HK-2 (cell line): ENCODE measurements at regions not wholly inside any gene's neighbourhood (a gene's known extent, or its start where the extent isn't known, plus 50 kb on each side); places are given as distances from the start of the nearest gene placed in this dataset.
A peak's percentile ranks its signal among the peaks of the same experiment; 100 is the strongest.

Experiments used
- DNase-seq: peaks from one replicate; pipeline ENCODE4 v3.0.0-alpha.2; 2018; ENCODE audit not compliant: unreplicated experiment

DNA sequence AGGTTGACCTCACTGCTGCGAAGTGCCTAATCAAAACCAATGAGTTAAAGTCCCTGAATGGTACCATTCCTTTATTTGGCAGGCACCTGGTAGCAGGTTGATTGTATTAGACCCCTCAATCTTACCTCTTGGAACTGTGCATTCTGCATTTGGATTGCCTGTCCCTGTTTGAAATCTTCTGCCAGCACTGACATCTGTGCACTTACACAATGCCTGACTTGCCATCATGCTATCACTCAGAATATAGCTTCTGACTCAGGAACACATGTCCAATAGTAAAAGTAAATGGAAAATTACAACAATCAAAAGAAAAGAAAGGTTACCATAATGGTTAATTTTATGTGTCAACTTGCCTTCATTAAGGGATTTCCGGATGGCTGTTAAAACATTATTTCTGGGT is 366.0 kb upstream of the PDGFD start:
- DNase-seq = no peak

GRCh38 chr11:104529213-104529612 is 365.3 kb upstream of the PDGFD start:
- no peak for DNase-seq

DNA sequence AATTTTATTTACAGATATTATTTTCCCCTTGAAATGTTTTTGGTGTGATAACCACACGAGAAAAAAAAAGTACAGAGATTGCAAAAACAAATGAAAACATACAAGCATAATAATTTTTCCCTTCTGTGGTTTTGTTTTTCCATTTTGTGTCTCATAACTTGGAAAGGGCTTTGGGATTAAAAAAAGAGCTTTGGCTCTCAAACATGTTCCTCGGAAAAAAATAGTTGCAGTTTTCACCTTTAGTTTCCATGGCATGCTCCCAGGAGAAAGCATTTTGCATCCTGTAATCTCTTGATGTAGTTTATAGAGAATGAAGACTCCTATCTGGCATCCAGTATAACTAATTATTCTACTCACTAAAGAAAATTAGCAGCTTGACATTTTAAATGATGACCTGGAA is 362.1 kb upstream of the PDGFD start:
- no peak for DNase-seq

- DNase-seq = no peak
Measured at GRCh38 chr11:104525416-104525815, 361.5 kb upstream of the PDGFD start.

- no peak for DNase-seq
Measured at GRCh38 chr11:104524254-104524653, 360.3 kb upstream of the PDGFD start.

- no peak for DNase-seq
Measured at GRCh38 chr11:104523611-104524010, 359.7 kb upstream of the PDGFD start.

DNA sequence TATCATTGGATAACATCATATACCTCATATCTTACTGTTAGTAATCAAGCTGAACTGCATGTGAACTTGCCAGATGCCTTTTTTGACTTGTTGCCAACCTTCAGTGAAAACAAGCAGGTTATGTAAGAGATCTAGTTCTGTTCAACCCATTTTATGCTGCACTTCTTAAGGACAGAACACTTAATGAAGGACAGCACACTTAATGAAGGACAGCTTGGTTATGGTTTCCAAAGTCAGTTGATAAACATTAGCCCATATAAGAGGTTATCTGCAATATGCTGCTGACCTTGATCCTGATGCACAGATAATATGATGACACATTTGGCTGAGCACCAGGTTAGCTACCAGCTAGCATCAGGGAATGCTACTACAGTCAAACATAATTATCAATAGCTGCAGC is 358.7 kb upstream of the PDGFD start:
- DNase-seq = no peak

DNA sequence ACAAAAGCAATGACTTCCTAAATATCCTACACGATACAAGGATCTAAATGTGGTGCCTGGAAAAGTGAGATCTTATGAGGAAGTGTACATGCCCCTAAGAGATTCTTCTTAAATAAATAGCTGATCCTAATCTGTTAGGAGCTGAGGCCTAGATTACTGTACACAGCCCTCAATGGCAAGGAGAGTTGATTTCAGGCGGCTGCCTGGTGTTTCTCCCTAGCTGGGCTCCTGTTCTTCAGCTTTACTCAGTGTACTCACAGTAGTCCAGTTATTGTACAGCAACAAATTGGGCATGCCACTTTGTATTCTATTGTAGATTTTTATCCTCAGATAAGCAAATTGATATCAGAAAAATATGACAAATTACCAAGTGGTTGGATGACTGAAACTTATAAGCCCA is 358.2 kb upstream of the PDGFD start:
- DNase-seq = no peak

GRCh38 chr11:104510169-104510568 is 346.2 kb upstream of the PDGFD start:
- no peak for DNase-seq

DNA sequence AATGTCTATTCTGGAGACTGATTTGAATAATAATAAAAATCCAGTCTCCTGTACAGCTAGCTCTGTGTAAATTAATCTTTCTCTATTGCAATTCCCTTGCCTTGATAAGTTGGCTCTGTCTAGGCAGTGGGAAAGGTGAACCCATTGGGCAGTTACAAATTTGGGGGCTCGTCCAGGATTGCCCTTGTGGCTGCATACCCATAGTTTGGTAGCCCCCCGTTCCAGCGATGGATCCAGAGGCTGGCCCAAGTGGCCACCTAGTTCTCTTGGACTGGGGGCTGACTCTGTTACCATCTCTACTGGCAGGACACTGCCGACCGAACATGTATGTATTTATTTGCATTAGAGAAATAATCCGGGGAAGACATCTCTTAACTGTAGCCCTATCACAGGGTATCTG is 326.2 kb upstream of the PDGFD start:
- DNase-seq = peak; percentile 1

- DNase-seq = no peak
Measured at GRCh38 chr11:104488561-104488960, 324.6 kb upstream of the PDGFD start.

DNA sequence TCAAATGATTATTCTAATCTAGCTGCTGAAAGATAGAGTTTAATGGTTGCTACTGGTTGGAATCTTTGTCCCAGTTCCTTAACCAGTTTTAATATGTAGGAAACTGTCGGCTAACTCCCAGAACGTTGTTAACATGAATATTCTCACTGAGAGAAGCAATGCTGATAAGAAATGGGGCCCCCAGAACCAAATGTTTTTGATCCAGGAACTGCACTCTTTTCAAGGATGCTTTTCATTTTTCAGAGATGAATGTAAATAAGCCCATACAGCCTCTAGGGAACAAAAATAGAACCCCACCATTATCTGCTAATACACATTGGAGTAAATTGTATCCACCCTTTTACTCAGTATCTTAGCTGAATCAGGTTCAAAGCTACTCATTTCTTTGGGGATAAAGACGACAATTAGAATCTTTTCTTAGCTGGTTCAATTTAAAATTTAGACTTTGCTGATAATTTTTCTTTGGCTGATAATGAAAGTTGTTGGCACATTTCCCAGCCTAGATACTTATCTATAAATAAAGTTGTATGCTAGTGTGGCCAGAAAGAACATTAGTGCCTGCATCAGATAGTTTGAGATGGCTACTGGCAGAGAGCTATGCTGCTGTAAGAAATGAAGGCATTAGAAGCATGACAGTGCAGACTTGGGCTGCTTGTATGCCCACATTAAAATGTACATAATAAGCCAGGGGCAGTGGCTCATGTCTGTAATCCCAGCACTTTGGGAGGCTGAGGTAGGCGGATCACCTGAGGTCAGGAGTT is 323.3 kb upstream of the PDGFD start:
- no peak for DNase-seq

GRCh38 chr11:104484804-104485554 is 321.0 kb upstream of the PDGFD start:
- DNase-seq = no peak

- no peak for DNase-seq
Measured at GRCh38 chr11:104476898-104477297, 313.0 kb upstream of the PDGFD start.

GRCh38 chr11:104476454-104476853 is 312.5 kb upstream of the PDGFD start:
- no peak for DNase-seq

DNA sequence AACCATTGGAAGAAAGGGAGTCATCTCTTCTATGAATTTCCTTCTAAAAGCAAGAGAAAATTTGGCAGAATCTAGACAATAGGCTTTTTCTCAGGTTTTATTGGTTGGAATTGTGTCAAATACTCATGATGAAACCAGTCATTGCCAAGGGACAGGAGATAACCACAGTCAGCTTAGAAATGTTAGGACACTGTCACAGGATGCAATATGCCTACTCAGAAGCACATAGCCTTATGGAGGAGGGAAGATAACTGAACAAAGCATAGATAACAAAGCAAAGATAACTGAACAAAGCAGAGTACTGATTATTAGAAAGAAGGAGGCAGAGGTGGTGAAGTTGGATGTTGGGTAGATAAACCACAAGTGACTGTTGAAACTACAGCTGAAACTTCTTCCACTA is 303.5 kb upstream of the PDGFD start:
- no peak for DNase-seq

GRCh38 chr11:104465321-104465720 is 301.4 kb upstream of the PDGFD start:
- DNase-seq = no peak

DNA sequence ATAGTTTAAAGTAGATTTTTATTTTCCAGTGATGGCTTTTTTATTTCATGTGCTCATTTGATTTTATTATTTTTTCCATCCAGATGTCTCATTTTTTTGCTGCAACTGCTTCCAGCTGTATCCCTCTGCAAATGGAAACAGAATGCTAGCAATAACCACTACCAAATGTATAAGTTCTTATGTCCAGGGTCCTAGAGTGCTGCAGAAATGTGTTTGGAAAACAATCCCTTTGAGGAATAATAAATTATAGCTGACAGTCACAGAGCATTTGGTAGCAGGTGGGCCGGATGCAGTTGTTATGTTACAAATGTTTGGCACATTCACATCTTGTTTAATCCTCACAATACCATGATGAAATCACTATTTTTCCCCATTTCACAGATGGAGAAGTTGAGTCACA is 300.7 kb upstream of the PDGFD start:
- DNase-seq = no peak

GRCh38 chr11:104462341-104462740 is 298.4 kb upstream of the PDGFD start:
- DNase-seq = no peak

DNA sequence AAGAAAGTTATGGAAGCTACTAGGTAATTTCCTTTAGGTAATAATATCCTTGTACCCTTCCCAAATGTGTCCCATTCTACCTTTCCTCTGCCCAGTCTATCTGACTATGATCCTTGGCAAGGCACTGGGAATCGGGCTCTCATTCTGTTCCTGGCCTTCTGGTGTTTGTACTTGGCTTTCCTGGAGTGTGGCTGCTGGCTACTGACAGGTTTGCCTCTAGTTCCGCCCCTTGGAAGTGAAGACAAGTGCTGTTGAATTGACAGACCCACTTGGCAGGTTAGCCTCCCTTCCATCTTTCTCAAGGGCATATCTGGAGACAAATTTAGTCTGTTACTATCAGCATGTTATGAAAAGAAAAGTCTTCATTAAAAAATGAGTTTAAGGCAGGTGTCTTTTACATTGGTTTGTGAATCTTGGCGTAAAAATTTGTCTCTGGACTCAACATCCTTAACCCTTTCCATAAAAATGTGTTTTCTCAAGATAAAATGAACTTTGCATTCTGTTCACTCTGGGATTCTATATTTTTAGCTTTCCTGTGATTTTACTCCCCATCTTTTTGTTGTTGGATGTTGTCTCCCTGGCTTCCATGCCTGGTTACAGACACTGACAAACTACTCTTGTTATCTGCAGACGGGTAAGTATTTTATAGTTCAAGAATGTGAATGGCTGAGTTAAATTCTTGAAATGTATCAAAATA is 287.4 kb upstream of the PDGFD start:
- DNase-seq = no peak

DNA sequence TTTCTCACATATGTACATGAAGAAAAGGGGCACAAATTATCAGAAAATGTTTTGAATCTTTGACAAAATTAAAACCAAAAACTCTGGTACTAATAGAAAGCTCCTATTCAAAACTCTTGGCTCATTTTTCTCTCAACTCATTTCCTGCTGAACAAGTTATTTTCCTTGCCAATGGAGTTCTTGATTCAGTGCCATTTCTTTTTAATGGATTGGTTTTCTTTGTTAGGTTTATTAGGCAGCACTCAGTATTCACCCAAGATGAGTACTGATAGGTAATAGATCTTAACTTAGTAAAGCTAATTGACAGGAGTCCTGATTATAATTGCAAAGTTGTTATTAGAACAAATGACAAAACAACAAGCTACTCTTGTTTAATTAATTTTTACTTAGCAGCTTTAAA is 279.4 kb upstream of the PDGFD start:
- no peak for DNase-seq

DNA sequence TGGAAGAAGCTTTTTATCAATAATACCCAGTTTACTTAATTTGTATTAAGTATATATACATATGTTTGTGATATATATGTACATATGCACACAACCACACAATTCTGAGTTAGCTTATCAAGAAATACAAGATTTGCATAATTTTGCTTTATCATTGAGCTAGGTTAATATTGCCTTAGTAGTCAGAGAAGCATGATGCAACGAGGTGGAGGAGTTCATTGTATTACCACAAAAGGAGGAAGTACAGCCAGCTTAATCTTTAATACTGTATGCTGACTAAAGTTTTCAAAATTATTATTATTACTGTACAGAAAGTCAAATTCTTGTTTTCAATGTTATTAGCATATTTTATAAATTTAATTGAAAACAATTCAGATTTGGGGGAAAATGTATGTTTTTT is 278.4 kb upstream of the PDGFD start:
- DNase-seq = no peak

GRCh38 chr11:104435494-104435893 is 271.5 kb upstream of the PDGFD start:
- no peak for DNase-seq
